MM.1S (cell line): ENCODE measurements at regions not wholly inside any gene's neighbourhood (a gene's known extent, or its start where the extent isn't known, plus 50 kb on each side); places are given as distances from the start of the nearest gene placed in this dataset.
"Not testable (repeated sequence)": the region's sequence is repeated elsewhere in the genome, so short reads cannot be mapped to it uniquely, and the experiment has no call there.

Source experiments
- EZH2 ChIP-seq: fragments of 300-600 bp; sonication (generic); optimal IDR thresholded peaks from 2 replicates; pipeline ENCODE3; 2017; ENCODE audit warnings: low read depth, mild to moderate bottlenecking, antibody characterized with exemption, low read length, mixed read lengths
- EZH2phosphoT487 ChIP-seq: fragments of 300-600 bp; sonication (generic); IDR thresholded peaks from 2 replicates; pipeline ENCODE4 v1.6.1; 2018; ENCODE audit warnings: antibody characterized with exemption, low read length

DNA sequence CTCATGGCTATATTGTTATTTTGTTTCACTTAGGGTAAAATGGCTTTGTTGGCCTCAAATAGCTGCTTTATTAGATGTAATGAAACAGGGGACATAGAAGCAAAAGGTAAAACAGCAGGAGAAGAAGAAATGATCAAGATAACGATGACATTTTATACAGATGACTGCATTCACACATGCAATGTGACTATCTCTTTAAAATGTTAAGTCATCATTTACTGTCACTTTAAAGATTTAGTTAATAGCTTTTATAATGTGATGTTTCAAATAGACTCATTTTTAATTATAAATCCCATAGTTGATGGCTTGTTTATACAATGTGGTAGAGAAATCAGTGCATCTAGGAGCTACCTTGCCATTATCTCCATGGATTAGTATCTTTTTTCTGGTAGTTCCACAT is 2160.8 kb upstream of the DEFB115 start:
- TF ChIP-seq EZH2, EZH2phosphoT487: not testable (repeated sequence)
